ENCODE measurements at regions not wholly inside any gene's neighbourhood (a gene's known extent, or its start where the extent isn't known, plus 50 kb on each side); places are given as distances from the start of the nearest gene placed in this dataset.

DNA sequence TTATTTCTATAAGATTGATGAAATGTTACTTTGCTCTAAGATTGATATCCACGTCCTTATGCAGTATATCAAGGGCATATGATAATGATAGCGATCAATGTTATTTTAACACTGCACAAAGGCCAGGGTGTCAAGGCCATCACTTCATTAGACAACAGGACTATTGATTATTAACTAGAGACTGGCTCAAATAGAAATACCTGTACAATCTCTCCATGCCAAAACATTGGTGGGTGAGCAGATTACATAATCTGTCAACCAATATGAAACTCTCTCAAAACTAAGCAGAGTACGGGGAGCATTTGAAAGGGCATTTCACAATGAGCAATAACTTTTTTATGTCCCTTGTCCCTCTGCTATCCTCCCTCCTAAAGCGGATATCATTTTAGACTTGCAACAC lies 566.5 kb upstream of the PKN2 start:
- intact Hi-C loops (cut with DNase I), result no loop called here
- peaks cover 0 to 6% (median 0%) of the 10 kb centered on the region in 9 donors for H3K27me3 ChIP-seq
- H3K36me3 ChIP-seq, result no peaks in the 10 kb centered on the region
- H3K4me3 ChIP-seq, result no peak overlapping the region
- 78 to 86% (median 85%) methylated on average over 4 of the region's 4 CpGs for WGBS, 4 donors
- no peaks in the 10 kb centered on the region for H3K9me3 ChIP-seq
- TF ChIP-seq, protein P1, sequence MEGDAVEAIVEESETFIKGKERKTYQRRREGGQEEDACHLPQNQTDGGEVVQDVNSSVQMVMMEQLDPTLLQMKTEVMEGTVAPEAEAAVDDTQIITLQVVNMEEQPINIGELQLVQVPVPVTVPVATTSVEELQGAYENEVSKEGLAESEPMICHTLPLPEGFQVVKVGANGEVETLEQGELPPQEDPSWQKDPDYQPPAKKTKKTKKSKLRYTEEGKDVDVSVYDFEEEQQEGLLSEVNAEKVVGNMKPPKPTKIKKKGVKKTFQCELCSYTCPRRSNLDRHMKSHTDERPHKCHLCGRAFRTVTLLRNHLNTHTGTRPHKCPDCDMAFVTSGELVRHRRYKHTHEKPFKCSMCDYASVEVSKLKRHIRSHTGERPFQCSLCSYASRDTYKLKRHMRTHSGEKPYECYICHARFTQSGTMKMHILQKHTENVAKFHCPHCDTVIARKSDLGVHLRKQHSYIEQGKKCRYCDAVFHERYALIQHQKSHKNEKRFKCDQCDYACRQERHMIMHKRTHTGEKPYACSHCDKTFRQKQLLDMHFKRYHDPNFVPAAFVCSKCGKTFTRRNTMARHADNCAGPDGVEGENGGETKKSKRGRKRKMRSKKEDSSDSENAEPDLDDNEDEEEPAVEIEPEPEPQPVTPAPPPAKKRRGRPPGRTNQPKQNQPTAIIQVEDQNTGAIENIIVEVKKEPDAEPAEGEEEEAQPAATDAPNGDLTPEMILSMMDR (IDR thresholded peaks at IDR 0.05), result no peak
- TF ChIP-seq POLR2A (IDR thresholded peaks at IDR 0.05), result no peak
- ATAC-seq (no peak), DNase-seq (no peak)
- no peaks in the 10 kb centered on the region for H3K4me1 ChIP-seq
- no peak overlapping the region for H3K27ac ChIP-seq

DNA sequence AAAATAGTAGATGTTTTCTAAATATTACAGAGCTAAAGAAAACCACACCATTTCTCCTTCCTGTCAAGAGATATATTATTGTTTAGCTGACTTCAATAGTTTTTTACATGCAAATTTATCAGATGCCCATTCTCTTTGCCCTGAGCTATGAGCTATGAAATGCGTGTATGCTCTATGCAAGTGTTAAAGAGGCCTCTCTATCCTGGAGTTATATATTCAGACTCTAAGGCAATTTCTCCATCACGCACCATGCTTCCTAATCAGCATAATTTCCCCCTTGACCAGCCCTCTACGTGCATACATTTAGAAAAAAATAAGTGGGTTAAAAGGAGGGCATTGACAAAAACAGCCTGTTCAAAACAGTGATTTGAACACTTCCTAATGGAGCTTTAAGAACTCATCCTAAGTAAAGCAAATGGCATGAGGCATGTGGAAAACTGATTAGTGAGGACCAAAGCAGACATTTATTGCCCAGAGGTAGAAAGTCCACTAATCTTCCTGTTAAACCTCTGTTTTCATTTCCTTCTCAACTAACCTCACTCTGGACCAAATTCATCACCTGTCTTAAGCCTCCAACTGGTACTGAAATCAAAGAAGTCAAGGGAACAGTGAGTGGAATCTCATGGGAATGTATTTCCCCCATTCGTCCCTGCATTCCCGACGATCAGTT lies 565.8 kb upstream of the PKN2 start:
- Histone ChIP-seq H3K4me3 (no peak overlapping the region), H3K27me3 (peaks cover 0 to 6% (median 0%) of the 10 kb centered on the region in 9 donors), H3K36me3 (no peaks in the 10 kb centered on the region), H3K27ac (no peak overlapping the region), H3K4me1 (no peaks in the 10 kb centered on the region), H3K9me3 (no peaks in the 10 kb centered on the region)
- WGBS, 4 donors, result 50 to 64% (median 57%) methylated on average over 6 of the region's 6 CpGs
- DNase-seq (no peak), ATAC-seq (no peak)
- intact Hi-C loops (cut with DNase I), result no loop called here
- TF ChIP-seq, protein P1 (IDR thresholded peaks at IDR 0.05), result no peak
- no peak for TF ChIP-seq POLR2A (IDR thresholded peaks at IDR 0.05)

DNA sequence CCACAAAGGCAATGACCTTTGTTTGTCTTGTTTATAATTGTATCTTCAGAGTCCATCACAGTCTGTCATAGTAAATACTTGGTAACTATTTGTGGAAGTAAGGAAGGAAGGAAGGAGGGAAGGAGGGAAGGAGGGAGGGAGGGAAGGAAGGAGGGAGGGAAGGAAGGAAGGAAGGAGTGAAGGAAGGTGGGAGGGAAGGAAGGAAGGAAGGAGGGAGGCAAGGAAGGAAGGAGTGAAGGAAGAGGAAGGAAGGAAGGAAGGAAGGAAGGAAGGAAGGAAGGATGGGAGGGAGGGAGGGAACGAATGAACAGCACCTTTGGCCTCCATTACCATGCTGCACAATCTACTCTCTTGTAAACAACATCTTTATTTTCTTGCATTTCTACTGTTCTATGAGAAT lies 559.5 kb upstream of the PKN2 start:
- no peaks in the 10 kb centered on the region for H3K27me3 ChIP-seq
- no peak overlapping the region for H3K27ac ChIP-seq
- ATAC-seq, result no peak
- DNase-seq, result no peak
- H3K9me3 ChIP-seq, result no peaks in the 10 kb centered on the region
- no peak for TF ChIP-seq POLR2A (IDR thresholded peaks at IDR 0.05)
- TF ChIP-seq, protein P1 (IDR thresholded peaks at IDR 0.05), result no peak
- intact Hi-C loops (cut with DNase I), result no loop called here
- no peaks in the 10 kb centered on the region for H3K4me1 ChIP-seq
- 52 to 76% (median 66%) methylated on average over 1 of the region's 1 CpG for WGBS, 4 donors
- H3K4me3 ChIP-seq, result no peak overlapping the region
- no peaks in the 10 kb centered on the region for H3K36me3 ChIP-seq

DNA sequence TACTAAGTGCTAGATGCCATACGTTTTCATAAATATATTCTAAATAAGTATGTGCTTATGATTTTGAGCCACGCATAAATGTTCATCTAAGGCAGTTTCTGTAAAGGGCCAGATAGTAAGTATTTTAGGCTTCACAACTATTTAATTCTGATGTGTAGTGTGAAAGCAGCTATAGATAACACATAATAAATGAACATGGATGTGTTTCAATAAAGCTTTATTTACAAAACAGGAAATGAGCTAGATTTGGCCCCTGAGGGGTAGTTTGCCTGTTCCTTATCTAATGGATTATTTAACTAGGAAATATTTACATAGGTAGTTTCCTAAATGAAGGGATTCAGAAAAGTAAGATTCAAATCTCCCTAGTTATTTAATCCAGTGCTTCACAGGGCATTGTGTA lies 557.6 kb upstream of the PKN2 start:
- H3K4me3 ChIP-seq, result no peak overlapping the region
- intact Hi-C loops (cut with DNase I), result no loop called here
- H3K27ac ChIP-seq, result no peak overlapping the region
- H3K4me1 ChIP-seq, result no peaks in the 10 kb centered on the region
- DNase-seq (no peak), ATAC-seq (no peak)
- H3K27me3 ChIP-seq, result no peaks in the 10 kb centered on the region
- H3K9me3 ChIP-seq, result peaks cover 0 to 2% (median 0%) of the 10 kb centered on the region in 12 donors
- TF ChIP-seq, protein P1 (IDR thresholded peaks at IDR 0.05), result no peak
- TF ChIP-seq POLR2A (IDR thresholded peaks at IDR 0.05), result no peak
- 81 to 87% (median 85%) methylated on average over 2 of the region's 2 CpGs for WGBS, 4 donors
- H3K36me3 ChIP-seq, result no peaks in the 10 kb centered on the region
